ENCODE measurements at regions not wholly inside any gene's neighbourhood (a gene's known extent, or its start where the extent isn't known, plus 50 kb on each side); places are given as distances from the start of the nearest gene placed in this dataset.

DNA sequence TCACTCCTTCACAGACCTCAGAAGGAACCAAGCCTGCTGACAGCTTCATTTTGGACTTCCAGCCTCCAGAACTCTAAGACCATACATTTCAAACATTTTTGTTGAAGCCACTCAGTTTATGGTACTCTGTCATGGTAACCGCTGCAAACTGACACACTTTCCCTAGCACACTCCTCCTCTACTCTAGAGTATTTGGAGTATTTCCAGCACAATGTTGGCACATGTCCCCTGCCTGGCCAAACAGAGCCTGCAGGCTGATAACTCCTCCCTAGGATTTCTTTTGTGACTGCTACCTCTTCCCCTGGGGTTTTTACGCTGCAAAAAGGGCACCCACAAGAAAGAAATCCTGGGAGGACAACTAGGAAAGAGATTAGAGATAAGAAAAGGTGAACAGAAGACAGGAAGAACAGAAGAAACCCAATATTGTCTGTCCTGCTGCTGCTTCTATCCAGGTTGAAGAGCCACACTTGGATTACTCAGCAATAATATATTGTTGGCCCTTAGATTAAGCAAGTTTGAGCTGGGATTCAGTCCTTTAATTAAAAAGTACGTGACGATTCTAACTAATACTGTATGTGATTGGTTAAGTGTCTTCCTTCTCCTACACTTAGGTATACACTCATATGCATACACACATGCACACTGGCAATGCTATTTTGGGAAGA lies 844.1 kb downstream of the LTN1 start:
- TF ChIP-seq, protein P1, sequence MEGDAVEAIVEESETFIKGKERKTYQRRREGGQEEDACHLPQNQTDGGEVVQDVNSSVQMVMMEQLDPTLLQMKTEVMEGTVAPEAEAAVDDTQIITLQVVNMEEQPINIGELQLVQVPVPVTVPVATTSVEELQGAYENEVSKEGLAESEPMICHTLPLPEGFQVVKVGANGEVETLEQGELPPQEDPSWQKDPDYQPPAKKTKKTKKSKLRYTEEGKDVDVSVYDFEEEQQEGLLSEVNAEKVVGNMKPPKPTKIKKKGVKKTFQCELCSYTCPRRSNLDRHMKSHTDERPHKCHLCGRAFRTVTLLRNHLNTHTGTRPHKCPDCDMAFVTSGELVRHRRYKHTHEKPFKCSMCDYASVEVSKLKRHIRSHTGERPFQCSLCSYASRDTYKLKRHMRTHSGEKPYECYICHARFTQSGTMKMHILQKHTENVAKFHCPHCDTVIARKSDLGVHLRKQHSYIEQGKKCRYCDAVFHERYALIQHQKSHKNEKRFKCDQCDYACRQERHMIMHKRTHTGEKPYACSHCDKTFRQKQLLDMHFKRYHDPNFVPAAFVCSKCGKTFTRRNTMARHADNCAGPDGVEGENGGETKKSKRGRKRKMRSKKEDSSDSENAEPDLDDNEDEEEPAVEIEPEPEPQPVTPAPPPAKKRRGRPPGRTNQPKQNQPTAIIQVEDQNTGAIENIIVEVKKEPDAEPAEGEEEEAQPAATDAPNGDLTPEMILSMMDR (IDR thresholded peaks at IDR 0.05), result no peak
- TF ChIP-seq EZH2phosphoT487 (IDR thresholded peaks at IDR 0.05), result no peak
